ENCODE measurements at regions not wholly inside any gene's neighbourhood (a gene's known extent, or its start where the extent isn't known, plus 50 kb on each side); places are given as distances from the start of the nearest gene placed in this dataset.

- H2BK12ac ChIP-seq (ENCODE audit: insufficient read length, low read depth, low read length), result no peak overlapping the region
- no peak overlapping the region for H3K14ac ChIP-seq (ENCODE audit: insufficient read depth, low read length)
- no peak for TF ChIP-seq CTCF (conservative IDR thresholded peaks at IDR 0.05)
- peaks cover 30% of the 10 kb centered on the region for H3K4me1 ChIP-seq (ENCODE audit: insufficient read depth, low read length)
- no peak overlapping the region for H3K9ac ChIP-seq (ENCODE audit: extremely low read depth, insufficient read length, low read length)
- no peak overlapping the region for H3K56ac ChIP-seq (ENCODE audit: insufficient read length, low read depth, low read length)
- H3K4me2 ChIP-seq (ENCODE audit: insufficient read depth, insufficient read length, low read length), result no peak overlapping the region
- no peaks in the 10 kb centered on the region for H3K9me3 ChIP-seq (ENCODE audit: control insufficient read depth, low read depth, low read length)
- H2BK5ac ChIP-seq (ENCODE audit: insufficient read length, low read length), result no peak overlapping the region
- H3K23ac ChIP-seq (ENCODE audit: insufficient read length, low read depth, low read length), result no peak overlapping the region
- H2BK120ac ChIP-seq (ENCODE audit: low read depth, low read length, poor library complexity, severe bottlenecking), result no peak overlapping the region
- Mint-ChIP-seq H3K9me3 (no peaks in the 10 kb centered on the region), H3K27me3 (ENCODE audit: low read depth) (0 out of 2 replicates have a peak, but pooled peaks cover under 1% of the 10 kb centered on the region), H3K36me3 (ENCODE audit: insufficient read depth in 1 of 3, low read depth in 3 of 3) (no peaks in the 10 kb centered on the region), H3K27ac (peak overlapping the region in 1 of 3 experiments; percentile 37; a peak in 1 of 7 replicates), H3K4me3 (no peak overlapping the region), H3K4me1 (peaks cover 74 to 86% of the 10 kb centered on the region in 2 experiments)
- H3K79me2 ChIP-seq (ENCODE audit: insufficient read depth, low read length), result no peaks in the 10 kb centered on the region
- no peak overlapping the region for H3K27ac ChIP-seq (ENCODE audit: insufficient read length, low read depth, low read length)
- no peak overlapping the region for H3K18ac ChIP-seq (ENCODE audit: insufficient read length, low read depth, low read length)
- no peaks in the 10 kb centered on the region; the same call in 1 of the 2 replicates for H3K27me3 ChIP-seq (ENCODE audit: insufficient read depth, low read length)
- H3K23me2 ChIP-seq (ENCODE audit: insufficient read length, low read depth, low read length, poor library complexity, severe bottlenecking), result no peaks in the 10 kb centered on the region
- no peak overlapping the region for H4K8ac ChIP-seq (replicated peaks; ENCODE audit: insufficient read length, low read depth, low read length)
- no peaks in the 10 kb centered on the region for H4K20me1 ChIP-seq (ENCODE audit: control insufficient read depth, insufficient read depth, insufficient read length)
- H2AK5ac ChIP-seq (ENCODE audit: insufficient read length, low read length), result no peak overlapping the region
- no peak overlapping the region for H2AFZ ChIP-seq (ENCODE audit: low read length)
- no peak overlapping the region for H2BK20ac ChIP-seq (ENCODE audit: low read depth, low read length, poor library complexity, severe bottlenecking)
- peak overlapping the region; percentile 72 for H3T11ph ChIP-seq (ENCODE audit: low read length)
- H4K91ac ChIP-seq (ENCODE audit: insufficient read length, low read depth, low read length), result no peak overlapping the region
- no peak overlapping the region for H4K5ac ChIP-seq (ENCODE audit: insufficient read length, low read depth, low read length)
- H2BK15ac ChIP-seq (ENCODE audit: low read depth, low read length), result no peak overlapping the region
- no peaks in the 10 kb centered on the region for H3K79me1 ChIP-seq (ENCODE audit: insufficient read depth, low read depth, low read length, poor library complexity, severe bottlenecking)
- WGBS (ENCODE audit: extremely low coverage, insufficient read length, low lambda C conversion rate), result no CpG with 5 or more reads among the region's 8 CpGs
- no peak for DNase-seq
- no peak overlapping the region for H3K4ac ChIP-seq (ENCODE audit: low read depth, low read length)
Measured at GRCh38 chr5:88391116-88391515, 122.5 kb upstream of the TMEM161B start.
